ENCODE measurements at regions not wholly inside any gene's neighbourhood (a gene's known extent, or its start where the extent isn't known, plus 50 kb on each side); places are given as distances from the start of the nearest gene placed in this dataset.
"Not testable (repeated sequence)": the region's sequence is repeated elsewhere in the genome, so short reads cannot be mapped to it uniquely, and the experiment has no call there.

DNA sequence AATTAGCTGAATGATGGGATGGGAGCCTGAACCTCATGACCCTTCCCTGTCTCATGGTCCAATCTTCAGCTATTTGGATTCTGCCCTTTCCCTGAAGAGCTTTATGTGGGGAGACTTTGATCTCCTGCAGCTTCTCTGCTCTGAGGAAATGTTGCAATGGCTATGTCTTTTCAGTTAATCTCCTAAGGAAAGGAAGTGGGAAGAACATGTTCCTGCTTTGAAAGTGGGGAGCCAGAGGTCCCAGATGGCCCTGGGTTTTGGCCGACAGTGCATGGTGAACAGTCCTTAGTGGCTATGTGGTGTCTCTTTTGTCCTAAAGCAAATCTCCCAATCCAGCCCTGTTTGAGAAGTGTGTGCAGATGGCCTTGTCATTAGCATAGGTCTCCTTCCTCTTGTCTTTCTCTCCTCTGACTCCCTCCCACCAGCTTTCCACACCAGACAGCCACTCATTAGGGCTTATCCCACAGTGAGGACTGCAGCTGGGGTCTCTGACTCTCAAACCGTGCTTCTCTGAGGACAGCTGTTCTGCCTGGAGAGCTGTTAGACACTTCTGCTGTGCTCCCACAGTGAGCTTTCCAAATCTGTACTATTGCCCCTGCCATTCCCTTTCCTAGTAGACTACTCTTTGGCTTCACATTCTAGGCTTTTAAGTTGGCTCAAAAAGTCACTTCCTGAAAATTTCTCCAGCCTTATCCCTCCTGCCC lies 365.8 kb upstream of the UMPS start:
- TF ChIP-seq CTCF (IDR thresholded peaks at IDR 0.05; ENCODE audit: low read depth, low read length, missing control alignments): no peak
- H3K4me3 ChIP-seq (replicated peaks; ENCODE audit: low read depth, low read length): no peak overlapping the region
- no peak for DNase-seq (ENCODE audit: extremely low read depth, low read depth)

GRCh38 chr3:124366655-124367054 lies 363.6 kb upstream of the UMPS start:
- DNase-seq (ENCODE audit: extremely low read depth, low read depth); H3K4me3 ChIP-seq (replicated peaks; ENCODE audit: low read depth, low read length): not testable (repeated sequence)

- TF ChIP-seq CTCF (IDR thresholded peaks at IDR 0.05; ENCODE audit: low read depth, low read length, missing control alignments): no peak
- H3K4me3 ChIP-seq (replicated peaks; ENCODE audit: low read depth, low read length): no peak overlapping the region
- DNase-seq (ENCODE audit: extremely low read depth, low read depth): no peak
Observed at GRCh38 chr3:124372775-124373174, 357.5 kb upstream of the UMPS start.

DNA sequence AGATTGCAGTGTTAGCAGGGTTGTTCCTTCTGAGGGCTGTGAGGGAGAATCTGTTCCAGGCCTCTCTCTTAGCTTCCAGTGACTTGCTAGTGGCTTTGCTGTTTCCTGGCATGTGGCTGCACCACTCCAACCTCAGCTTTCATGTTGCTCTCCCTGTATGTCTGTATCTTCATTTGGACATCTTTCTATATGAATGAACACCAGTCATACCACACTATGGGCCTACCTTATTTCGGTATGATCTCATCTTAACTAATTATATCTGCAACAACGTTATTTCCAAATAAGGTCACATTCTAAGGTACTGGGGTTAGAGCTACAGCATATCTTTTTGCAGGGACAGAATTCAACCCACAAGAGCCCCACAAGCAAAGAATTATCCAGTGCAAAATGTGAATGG lies 356.7 kb upstream of the UMPS start:
- no peak for DNase-seq (ENCODE audit: extremely low read depth, low read depth)
- no peak overlapping the region for H3K4me3 ChIP-seq (replicated peaks; ENCODE audit: low read depth, low read length)

DNA sequence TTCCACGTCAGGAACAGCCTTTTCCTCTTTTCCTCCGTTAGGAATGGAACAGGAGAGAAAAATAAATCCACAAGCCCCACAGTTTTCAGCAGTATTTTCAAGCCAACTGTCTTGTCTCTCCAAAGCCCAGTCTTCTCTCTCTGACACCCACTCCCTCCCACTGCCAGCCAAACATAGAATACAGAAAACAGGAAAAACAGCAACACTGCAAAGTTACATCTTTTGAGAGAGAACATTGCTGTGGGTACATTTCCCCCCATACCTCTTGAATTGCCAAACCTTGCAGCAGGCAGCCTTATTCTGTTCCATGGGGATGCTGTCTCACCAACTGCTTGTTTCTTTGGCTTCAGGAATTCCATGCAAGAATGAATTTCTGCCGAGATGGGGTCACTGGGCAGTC lies 355.7 kb upstream of the UMPS start:
- TF ChIP-seq CTCF (IDR thresholded peaks at IDR 0.05; ENCODE audit: low read depth, low read length, missing control alignments): no peak
- DNase-seq (ENCODE audit: extremely low read depth, low read depth): no peak
- no peak overlapping the region for H3K4me3 ChIP-seq (replicated peaks; ENCODE audit: low read depth, low read length)

More for the DNA sequence above, 356.7 kb upstream of the UMPS start:
- TF ChIP-seq CTCF (IDR thresholded peaks at IDR 0.05; ENCODE audit: low read depth, low read length, missing control alignments): no peak

- no peak for TF ChIP-seq CTCF (IDR thresholded peaks at IDR 0.05; ENCODE audit: low read depth, low read length, missing control alignments)
- no peak overlapping the region for H3K4me3 ChIP-seq (replicated peaks; ENCODE audit: low read depth, low read length)
- no peak for DNase-seq (ENCODE audit: extremely low read depth, low read depth)
Observed at GRCh38 chr3:124381575-124382333, 348.5 kb upstream of the UMPS start.

DNA sequence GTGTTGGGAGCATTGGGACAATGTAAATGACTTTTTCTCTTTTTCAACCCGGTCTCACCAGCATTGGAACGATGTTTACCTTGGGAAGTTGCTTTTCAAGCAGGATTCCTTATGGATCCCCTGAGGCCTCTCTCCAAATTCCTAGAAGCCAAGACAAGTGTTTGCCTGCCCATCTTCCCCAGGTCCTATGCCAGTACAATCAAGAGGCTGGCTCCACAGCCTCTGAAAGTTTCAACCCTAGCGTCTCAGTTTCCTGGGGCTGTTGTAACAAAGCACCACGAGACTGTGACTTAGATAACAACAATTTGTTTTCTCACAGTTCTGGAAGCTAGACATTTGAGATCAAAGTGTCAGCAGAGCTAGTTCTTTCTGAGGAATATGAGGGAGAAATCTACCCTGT lies 347.2 kb upstream of the UMPS start:
- H3K4me3 ChIP-seq (replicated peaks; ENCODE audit: low read depth, low read length): no peak overlapping the region
- DNase-seq (ENCODE audit: extremely low read depth, low read depth): no peak
- TF ChIP-seq CTCF (IDR thresholded peaks at IDR 0.05; ENCODE audit: low read depth, low read length, missing control alignments): no peak

Data from HFF-Myc (cell line).